NCI-H146 treated with DMSO at 0.1 percent for 48 hours (cell line): ENCODE measurements at regions not wholly inside any gene's neighbourhood (a gene's known extent, or its start where the extent isn't known, plus 50 kb on each side); places are given as distances from the start of the nearest gene placed in this dataset.

ENCODE experiments used
- DNase-seq: peaks from one replicate; lab custom pipeline; 2025; ENCODE audit not compliant: unreplicated experiment; lab: John Stamatoyannopoulos, UW

DNA sequence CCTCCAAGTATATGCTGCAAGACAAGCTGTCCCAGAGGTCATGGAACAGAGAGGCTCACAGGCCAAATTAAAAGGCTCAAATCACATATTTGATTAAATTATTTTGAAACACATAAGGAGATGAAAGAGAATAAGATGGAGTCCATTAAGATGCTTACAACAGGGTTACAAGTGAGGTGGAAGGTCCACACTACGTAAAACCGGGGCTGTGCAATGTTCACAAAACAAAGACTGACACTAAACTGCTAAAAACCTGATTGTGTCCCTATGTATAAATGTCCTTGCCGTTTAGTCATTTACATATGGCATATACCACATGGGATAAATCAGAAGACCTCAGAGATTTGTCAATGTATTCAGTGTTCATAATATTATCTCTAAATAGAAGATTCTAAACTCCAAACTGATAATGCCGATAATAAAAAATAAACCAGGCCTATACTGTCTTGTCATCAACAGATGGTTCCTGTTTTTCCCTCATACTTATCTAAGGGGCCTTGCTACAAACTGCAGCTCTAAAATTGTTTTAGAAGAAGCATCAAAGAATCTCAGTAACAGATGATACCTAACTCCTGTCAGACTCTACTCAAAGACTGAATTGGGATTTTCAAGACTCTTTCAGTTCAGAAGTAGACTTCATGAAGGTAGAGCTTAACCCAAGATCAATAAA lies 51.8 kb upstream of the RIPOR2 start:
- no peak for DNase-seq

- DNase-seq: no peak
Observed at GRCh38 chr6:24988562-24988961, 52.8 kb upstream of the RIPOR2 start.

DNA sequence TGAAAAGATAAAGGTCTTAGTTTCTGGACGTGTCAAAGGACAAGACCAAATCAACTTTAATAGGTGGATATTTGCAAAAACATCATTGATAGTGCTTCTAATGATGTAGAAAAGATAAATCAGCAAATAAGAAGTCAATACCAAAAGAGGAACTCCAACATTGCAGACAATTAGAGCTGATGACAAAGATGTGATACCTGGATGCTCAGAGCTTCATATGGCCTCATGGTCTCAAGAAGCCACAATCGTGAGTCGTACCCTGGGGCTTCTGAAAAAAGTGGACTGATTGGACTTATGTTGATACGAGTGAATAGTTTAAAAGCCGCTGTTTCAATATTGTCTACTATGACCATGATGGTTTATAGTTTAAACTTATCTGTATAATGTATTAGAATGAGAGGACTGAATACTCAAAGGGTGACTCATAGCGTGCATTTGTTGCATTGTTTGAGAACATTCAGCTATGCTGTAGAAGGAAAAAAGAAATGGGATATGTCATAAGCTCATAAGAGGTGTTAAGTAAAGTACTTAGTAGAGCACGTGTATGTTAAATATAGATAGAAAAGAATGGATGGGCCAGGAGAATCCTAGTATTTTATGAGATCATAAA lies 54.6 kb upstream of the RIPOR2 start:
- no peak for DNase-seq

GRCh38 chr6:24990944-24991809 lies 55.4 kb upstream of the RIPOR2 start:
- DNase-seq: no peak

DNA sequence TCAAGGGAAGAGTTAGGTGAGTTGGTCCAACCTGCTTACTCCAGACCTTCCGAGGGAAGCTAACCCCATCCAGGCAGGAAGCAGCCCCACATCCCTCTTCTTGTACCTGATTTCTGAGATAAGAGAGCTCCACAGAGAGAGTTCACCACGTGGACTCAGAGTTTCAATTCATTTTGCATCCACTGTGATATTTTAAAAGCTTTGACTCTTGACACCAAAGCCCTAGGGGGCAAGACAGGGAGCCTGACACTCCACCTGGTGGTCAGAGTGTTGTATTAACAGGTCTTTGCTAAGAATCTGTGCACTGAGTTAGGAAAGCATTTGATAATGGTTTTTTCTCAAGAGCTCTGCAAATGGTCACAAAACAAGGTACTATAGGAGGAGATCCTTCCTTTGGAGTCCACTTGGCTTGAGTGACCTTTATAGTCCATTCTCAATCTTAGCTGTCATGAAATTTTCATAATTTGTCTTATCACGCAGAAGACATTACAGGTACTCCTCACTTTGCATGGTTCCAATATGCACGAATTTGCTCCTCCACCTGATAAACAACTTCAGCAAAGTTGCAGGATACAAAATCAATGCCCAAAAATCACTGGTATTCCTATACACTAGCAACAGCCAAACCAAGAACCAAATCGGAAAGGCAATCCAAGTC lies 56.2 kb upstream of the RIPOR2 start:
- peak; percentile 18 for DNase-seq

DNA sequence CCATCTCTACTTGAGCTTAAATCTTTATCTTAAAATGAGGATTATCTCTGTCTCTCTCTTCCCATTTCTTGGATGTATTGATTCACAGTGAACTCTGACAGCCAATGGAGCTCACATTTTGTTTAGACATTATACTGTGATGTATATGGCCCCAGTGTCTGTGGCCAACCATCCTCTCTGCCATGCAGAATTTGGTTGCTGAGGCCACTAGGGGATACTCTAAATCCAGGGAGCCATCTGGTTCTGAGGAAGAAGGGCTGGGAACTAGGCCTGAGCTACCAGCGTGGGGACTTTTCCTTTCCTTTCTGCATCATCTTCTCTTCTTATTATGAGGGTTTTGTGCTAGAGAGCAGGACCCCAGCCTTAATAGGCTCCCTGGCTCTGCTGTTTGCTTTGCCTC lies 59.1 kb upstream of the RIPOR2 start:
- DNase-seq: no peak

- DNase-seq: no peak
Observed at GRCh38 chr6:24995270-24995669, 59.5 kb upstream of the RIPOR2 start.

- DNase-seq: peak; percentile 31
Observed at GRCh38 chr6:24996269-24996836, 60.6 kb upstream of the RIPOR2 start.

GRCh38 chr6:24997231-24997630 lies 61.5 kb upstream of the RIPOR2 start:
- DNase-seq: no peak

DNA sequence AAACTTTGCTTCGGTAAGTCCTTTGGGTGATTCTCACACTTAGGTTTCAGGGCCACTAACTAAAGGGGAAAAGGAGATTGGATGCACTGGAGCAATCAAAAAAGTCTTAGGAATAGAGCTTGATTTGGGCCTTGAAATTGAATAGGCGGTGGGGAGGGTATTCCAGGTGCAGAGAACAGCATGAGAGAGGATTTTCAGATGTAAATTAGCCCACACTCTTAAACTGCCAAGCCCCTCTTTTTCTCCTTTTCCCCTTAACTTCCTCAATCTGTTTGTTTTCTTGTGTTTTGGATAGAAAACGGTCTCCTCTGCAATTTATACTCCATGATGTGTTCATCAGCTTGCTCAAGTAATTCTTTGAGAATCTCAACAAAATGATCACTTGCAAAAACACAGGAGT lies 62.1 kb upstream of the RIPOR2 start:
- DNase-seq: no peak

- DNase-seq: no peak
Observed at GRCh38 chr6:25002326-25003091, 66.7 kb upstream of the RIPOR2 start.

GRCh38 chr6:25004357-25004756 lies 68.6 kb upstream of the RIPOR2 start:
- no peak for DNase-seq

GRCh38 chr6:25005010-25005409 lies 69.2 kb upstream of the RIPOR2 start:
- DNase-seq: no peak

GRCh38 chr6:25006075-25006474 lies 70.3 kb upstream of the RIPOR2 start:
- no peak for DNase-seq

DNA sequence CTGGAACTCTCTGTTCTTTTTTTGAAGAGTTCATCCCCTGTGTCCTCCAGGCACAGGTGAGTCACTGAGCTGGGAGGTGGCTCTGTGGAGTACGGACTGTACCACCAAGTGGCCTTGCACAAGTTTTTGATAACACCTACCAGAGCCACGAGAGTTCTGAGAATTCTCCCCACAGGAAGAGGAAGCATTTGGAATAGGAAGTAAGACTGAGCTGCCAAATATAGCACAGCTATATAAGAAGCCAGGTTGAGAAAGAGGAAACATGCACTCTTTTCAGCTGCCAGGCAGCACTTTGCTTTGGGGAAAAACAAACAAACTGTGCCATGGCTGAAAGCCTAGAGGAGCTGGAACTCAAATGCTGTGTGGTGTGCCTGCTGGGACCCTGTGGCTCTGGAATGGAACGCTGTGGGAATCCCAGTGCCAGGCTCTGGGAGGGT lies 70.8 kb upstream of the RIPOR2 start:
- no peak for DNase-seq

- DNase-seq: no peak
Observed at GRCh38 chr6:25007269-25007699, 71.5 kb upstream of the RIPOR2 start.

DNA sequence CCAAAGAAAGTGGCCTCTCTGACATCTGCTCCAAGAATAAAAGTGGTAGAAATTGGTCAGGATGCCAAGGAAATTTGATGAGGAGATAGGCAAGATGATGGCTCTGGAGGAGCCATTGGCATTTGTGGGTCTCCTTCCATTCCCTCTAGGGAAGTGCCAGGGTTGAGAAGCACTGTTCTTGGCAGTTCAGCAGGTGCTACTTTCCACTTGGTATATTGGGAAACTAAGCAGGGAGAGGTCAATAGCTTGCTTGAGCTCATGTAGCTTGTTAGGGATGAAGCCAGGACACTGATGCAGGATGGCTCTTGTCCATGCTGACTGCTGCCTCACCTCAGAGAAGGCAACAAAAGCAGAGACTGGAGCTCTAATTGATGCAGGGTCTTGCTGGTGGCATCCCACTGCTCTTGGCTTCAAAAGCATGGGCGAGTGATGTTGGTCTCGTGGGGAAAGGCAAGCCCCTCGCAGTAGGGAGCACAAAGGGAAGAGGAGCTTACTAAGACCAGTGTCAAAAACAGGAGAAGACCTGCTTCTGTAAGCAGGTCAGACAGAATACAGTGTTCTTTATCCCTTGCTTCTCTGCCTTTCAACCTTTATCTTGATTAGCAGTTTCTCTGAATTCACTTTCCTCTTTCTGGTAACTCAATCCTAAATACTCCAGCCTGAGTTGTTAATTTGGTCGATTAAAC lies 73.1 kb upstream of the RIPOR2 start:
- no peak for DNase-seq

DNA sequence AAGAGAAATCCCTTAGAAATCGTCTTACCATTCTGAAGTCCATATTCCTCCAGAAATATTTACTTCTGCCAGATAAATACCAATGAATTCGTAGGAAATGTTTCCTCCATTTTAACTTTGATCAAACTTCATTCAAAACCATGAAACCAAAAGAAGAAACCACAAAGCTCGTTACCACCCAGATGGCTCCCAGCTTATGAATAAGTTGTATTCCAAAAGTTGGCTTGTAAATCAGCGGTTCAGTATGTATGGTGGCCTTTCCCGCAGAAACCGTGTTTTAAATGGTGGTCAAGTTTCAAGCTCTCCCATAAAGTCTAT lies 73.6 kb upstream of the RIPOR2 start:
- DNase-seq: no peak

DNA sequence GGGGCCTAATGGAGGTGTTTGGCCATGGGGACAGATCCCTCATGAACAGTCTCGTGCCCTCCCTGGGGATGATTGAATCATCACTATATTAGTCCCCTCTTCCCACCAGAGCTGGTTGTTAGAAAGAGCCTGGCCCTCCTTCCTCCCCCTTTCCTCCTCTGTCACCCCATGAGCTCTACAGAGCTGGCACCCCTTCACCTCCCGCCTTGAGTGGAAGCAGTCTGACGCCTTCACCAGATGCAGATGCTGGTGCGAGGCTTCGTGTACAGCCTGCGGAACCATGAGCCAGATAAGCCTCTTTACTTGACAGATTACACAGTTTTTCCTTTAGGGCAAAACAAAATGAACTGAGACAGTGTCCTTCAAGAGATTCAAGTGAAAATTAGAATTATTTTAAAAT lies 74.4 kb upstream of the RIPOR2 start:
- no peak for DNase-seq
